GM23248 (cell line): ENCODE measurements at regions not wholly inside any gene's neighbourhood (a gene's known extent, or its start where the extent isn't known, plus 50 kb on each side); places are given as distances from the start of the nearest gene placed in this dataset.

ENCODE experiments used
- EZH2 ChIP-seq: fragments of 200-600 bp; sonication (generic); IDR thresholded peaks from 2 replicates; pipeline ENCODE4 v1.6.1; 2018; ENCODE audit warnings: antibody characterized with exemption, mild to moderate bottlenecking; ENCODE audit not compliant: insufficient read depth, poor library complexity, severe bottlenecking
- EZH2phosphoT487 ChIP-seq: fragments of 200-600 bp; sonication (generic); IDR thresholded peaks from 2 replicates; pipeline ENCODE4 v1.6.1; 2018; ENCODE audit warnings: antibody characterized with exemption, moderate library complexity, mild to moderate bottlenecking, low read depth; ENCODE audit not compliant: insufficient read depth

DNA sequence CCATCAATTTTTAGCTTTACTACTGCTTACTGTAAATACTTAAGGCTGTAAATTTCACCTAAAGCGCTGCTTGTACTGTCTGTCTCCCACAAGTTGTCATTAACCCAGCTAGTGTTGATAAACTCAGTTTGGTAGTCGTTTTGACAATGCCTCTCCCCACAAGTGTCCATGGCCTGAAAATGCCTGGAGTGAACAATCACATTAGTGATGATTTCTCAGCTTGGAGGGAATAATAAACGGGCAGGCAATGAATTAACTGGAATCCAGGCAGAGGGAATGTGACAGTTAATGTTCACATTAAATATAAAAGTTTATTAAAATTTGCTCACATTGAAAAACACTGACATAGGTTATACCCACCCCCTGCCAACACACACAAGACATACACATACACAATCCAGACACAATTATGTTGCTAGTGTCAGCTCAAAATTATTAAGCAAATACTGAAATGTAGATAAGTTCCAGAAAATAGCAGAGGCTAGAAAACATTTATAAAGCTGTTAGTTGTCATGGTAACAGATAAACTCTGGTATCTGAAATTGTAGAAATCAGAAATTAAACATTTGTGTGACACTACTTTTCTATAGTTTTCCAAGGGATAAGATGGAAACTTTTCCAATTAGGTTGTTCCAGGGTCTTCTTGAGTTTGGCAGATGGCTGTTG, 341.9 kb downstream of the DIRAS2 start:
- TF ChIP-seq EZH2 (no peak), EZH2phosphoT487 (no peak)
